GM12892 (cell line): ENCODE measurements at regions not wholly inside any gene's neighbourhood (a gene's known extent, or its start where the extent isn't known, plus 50 kb on each side); places are given as distances from the start of the nearest gene placed in this dataset.

ENCODE experiments used
- POLR2AphosphoS5 ChIP-seq: IDR thresholded peaks from 2 replicates; pipeline ENCODE4 v1.6.1; 2011; ENCODE audit warnings: low read depth, low read length, control low read depth
- TAF1 ChIP-seq: IDR thresholded peaks from 2 replicates; pipeline ENCODE4 v1.6.1; 2011; ENCODE audit warnings: low read depth, mild to moderate bottlenecking, control low read depth, low read length, borderline replicate concordance

- no peak for TF ChIP-seq POLR2AphosphoS5
- TF ChIP-seq TAF1: no peak
These were observed 161.0 kb downstream of the SPATA31D1 start for GRCh38 chr9:82149501-82149946.
